IgD-negative memory B cell (primary cell): ENCODE measurements at regions not wholly inside any gene's neighbourhood (a gene's known extent, or its start where the extent isn't known, plus 50 kb on each side); places are given as distances from the start of the nearest gene placed in this dataset.

Source experiments
- H3K27ac Mint-ChIP-seq, 3 donors: one replicate each; pipeline ENCODE4 v1.8.0; 2020 to 2022; ENCODE audit warnings: mild to moderate bottlenecking in 3 of 3, mixed read lengths in 3 of 3, moderate library complexity in 1 of 3
- H3K27me3 Mint-ChIP-seq: one replicate; pipeline ENCODE4 v1.8.0; 2021; ENCODE audit warnings: mixed read lengths
- H3K36me3 Mint-ChIP-seq: one replicate; pipeline ENCODE4 v1.8.0; 2020; ENCODE audit warnings: mild to moderate bottlenecking, mixed read lengths
- H3K4me1 Mint-ChIP-seq, 3 donors: one replicate each; pipeline ENCODE4 v1.8.0; 2020 to 2022; ENCODE audit warnings: mixed read lengths in 3 of 3, mild to moderate bottlenecking in 1 of 3
- H3K4me3 Mint-ChIP-seq, 4 donors: one replicate each; pipeline ENCODE4 v1.8.0; 2020 to 2022; ENCODE audit warnings: mild to moderate bottlenecking in 4 of 4, mixed read lengths in 4 of 4, moderate library complexity in 3 of 4
- H3K9me3 Mint-ChIP-seq, 3 donors: one replicate each; pipeline ENCODE4 v1.8.0; 2020 to 2021; ENCODE audit warnings: mixed read lengths in 3 of 3, mild to moderate bottlenecking in 1 of 3

GRCh38 chr5:111953351-111954127 lies 196.5 kb upstream of the NREP start:
- Mint-ChIP-seq H3K36me3 (no peaks in the 10 kb centered on the region), H3K4me3 (peak overlapping the region in 1 of 4 donors; percentile 2), H3K27ac (no peak overlapping the region), H3K27me3 (peaks cover 2% of the 10 kb centered on the region), H3K9me3 (peaks cover 0 to 4% (median 0%) of the 10 kb centered on the region in 3 donors), H3K4me1 (peaks cover 4 to 10% (median 9%) of the 10 kb centered on the region in 3 donors)

DNA sequence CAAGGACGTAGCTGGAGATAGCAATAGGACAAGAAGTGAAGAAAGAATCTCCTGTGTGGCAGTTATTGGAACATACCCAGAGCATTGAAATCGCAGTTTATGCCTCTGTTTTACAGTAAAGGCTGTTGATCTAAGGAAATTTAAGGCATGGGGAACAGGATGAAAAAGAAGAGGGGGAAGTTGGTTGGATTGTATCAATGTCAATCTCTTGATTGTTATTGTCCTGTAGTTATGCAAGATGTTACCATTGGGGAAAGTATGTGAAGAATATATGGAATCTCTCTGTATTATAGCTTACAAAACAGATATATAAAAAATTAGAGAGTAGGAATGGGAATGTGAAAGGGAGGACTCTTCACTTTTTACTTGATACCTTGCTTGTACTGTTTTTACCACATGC lies 195.6 kb upstream of the NREP start:
- Mint-ChIP-seq H3K9me3 (peaks cover 0 to 4% (median 0%) of the 10 kb centered on the region in 3 donors), H3K36me3 (no peaks in the 10 kb centered on the region), H3K27me3 (peaks cover 2% of the 10 kb centered on the region), H3K4me3 (no peak overlapping the region), H3K4me1 (peaks cover 4 to 10% (median 9%) of the 10 kb centered on the region in 3 donors), H3K27ac (no peak overlapping the region)

DNA sequence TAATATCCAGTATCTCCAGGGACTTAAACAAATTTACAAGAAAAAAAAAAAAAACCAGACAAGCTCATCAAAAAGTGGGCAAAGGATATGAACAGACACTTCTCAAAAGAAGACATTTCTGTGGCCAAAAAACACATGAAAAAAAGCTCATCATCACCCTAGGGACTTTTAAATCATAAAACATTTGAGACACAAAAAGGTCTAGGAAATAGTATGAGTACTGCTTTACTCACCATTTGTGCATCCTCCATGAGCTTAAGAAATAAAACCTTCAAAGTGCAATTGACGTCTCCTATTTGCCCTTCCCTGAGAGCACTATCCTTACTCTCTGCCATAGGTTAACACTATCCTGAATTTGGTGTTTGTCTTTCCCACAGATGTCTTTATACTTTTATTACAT lies 193.7 kb upstream of the NREP start:
- Mint-ChIP-seq H3K27me3 (peaks cover 3% of the 10 kb centered on the region), H3K9me3 (peaks cover 0 to 4% (median 0%) of the 10 kb centered on the region in 3 donors), H3K4me1 (peaks cover 4 to 10% (median 9%) of the 10 kb centered on the region in 3 donors), H3K27ac (no peak overlapping the region), H3K4me3 (no peak overlapping the region), H3K36me3 (no peaks in the 10 kb centered on the region)

GRCh38 chr5:111948092-111948841 lies 191.3 kb upstream of the NREP start:
- Mint-ChIP-seq H3K4me3 (no peak overlapping the region), H3K27me3 (peaks cover 2% of the 10 kb centered on the region), H3K4me1 (no peaks in the 10 kb centered on the region), H3K9me3 (peaks cover 0 to 1% (median 0%) of the 10 kb centered on the region in 3 donors), H3K27ac (no peak overlapping the region), H3K36me3 (no peaks in the 10 kb centered on the region)

DNA sequence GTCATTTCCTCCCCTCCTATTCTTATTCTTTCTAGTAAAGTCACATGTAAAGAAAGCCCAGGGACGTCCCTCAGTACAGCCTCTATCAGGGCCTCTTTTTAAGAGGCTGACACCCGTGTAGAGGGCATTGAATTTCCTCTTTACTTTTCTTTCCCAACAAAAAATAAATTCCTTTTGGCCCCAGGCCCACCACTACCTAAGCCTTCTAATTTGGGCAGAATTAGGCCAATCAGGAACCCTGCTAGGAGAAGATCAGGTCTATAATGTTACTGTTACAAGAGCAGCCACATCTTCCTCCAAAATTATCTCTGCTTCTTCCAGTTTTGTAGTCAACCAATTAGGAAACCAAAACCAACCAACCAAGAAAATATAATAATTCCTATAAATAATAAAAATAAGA lies 189.6 kb upstream of the NREP start:
- Mint-ChIP-seq H3K9me3 (peaks cover 0 to 1% (median 0%) of the 10 kb centered on the region in 3 donors), H3K27me3 (peaks cover 2% of the 10 kb centered on the region), H3K36me3 (no peaks in the 10 kb centered on the region), H3K4me1 (peaks cover 0 to 1% (median 0%) of the 10 kb centered on the region in 3 donors), H3K4me3 (no peak overlapping the region), H3K27ac (no peak overlapping the region)

- Mint-ChIP-seq H3K4me3 (no peak overlapping the region), H3K36me3 (no peaks in the 10 kb centered on the region), H3K4me1 (peaks cover 0 to 1% (median 0%) of the 10 kb centered on the region in 3 donors), H3K27me3 (peaks cover 2% of the 10 kb centered on the region), H3K9me3 (peaks cover 0 to 1% (median 0%) of the 10 kb centered on the region in 3 donors), H3K27ac (no peak overlapping the region)
Measured at GRCh38 chr5:111945535-111945934, 188.5 kb upstream of the NREP start.

DNA sequence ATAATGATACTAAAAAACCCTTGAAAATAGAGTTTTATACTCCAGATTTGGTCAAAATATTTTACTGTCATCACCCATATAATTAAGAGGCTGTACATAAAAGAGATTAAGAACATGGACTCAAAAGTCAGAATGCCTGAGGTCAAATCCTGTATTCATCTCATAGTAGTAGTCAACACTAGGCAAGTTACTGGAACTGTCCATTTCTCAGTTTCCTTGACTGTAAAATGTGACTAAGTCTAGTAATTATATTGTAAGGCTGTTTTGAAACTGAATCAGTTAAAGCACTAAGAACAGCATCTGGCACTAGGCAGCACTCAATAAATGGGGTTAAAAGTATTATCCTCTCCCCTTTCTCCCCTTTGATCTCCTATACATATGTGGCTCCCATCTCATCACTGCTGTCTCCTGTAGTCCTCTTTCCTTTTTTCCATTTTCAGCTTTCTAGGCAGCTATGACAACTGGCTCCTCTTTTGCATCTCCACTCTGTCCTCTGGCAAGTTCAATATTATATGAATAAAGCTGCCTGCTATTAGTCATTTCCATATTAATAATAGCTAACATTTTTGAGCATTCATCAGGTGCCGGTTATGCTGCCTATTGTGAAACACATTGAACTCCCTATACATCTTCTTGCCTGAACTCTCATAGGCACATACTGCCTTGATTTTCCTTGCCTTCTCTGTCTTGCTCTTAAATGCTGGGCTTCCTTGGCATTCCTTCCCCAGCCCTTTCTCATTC lies 185.8 kb upstream of the NREP start:
- Mint-ChIP-seq H3K9me3 (no peaks in the 10 kb centered on the region), H3K36me3 (peaks cover 1% of the 10 kb centered on the region), H3K27me3 (peaks cover 2% of the 10 kb centered on the region), H3K4me3 (peak overlapping the region in 1 of 4 donors; percentile 25), H3K4me1 (peaks cover 0 to 1% (median 0%) of the 10 kb centered on the region in 3 donors), H3K27ac (no peak overlapping the region)

- peaks cover 2% of the 10 kb centered on the region for H3K36me3 Mint-ChIP-seq
- H3K4me3 Mint-ChIP-seq: no peak overlapping the region
- peaks cover 2% of the 10 kb centered on the region for H3K27me3 Mint-ChIP-seq
- peaks cover 0 to 1% (median 0%) of the 10 kb centered on the region in 3 donors for H3K4me1 Mint-ChIP-seq
- H3K9me3 Mint-ChIP-seq: no peaks in the 10 kb centered on the region
- H3K27ac Mint-ChIP-seq: no peak overlapping the region
Measured at GRCh38 chr5:111942201-111942600, 185.2 kb upstream of the NREP start.

DNA sequence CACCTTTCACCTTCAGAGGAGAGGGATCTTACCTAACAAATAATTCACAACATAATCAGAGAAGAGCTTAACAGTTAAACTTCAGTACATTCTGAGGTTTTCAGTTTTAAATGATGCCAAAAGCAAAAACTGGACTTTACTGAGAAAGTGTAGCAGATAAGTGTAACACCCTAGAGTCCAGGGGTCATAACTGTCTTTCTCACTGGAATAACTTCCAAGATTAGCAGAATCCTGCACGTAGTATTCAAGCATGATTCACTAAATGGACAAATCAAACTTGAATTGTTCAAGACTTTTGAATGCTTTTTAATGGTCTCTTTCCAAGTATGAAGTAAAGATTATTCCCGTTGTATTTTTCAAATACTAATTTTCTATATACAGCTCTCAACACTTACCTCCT lies 180.1 kb upstream of the NREP start:
- Mint-ChIP-seq H3K36me3 (peaks cover 2% of the 10 kb centered on the region), H3K27me3 (peaks cover 1% of the 10 kb centered on the region), H3K27ac (no peak overlapping the region), H3K4me1 (no peaks in the 10 kb centered on the region), H3K4me3 (no peak overlapping the region), H3K9me3 (peaks cover 0 to 2% (median 0%) of the 10 kb centered on the region in 3 donors)

- Mint-ChIP-seq H3K27me3 (peaks cover 1% of the 10 kb centered on the region), H3K4me3 (no peak overlapping the region), H3K27ac (no peak overlapping the region), H3K4me1 (no peaks in the 10 kb centered on the region), H3K36me3 (peaks cover 2% of the 10 kb centered on the region), H3K9me3 (peaks cover 0 to 2% (median 0%) of the 10 kb centered on the region in 3 donors)
Measured at GRCh38 chr5:111935835-111936234, 178.8 kb upstream of the NREP start.

GRCh38 chr5:111935009-111935408 lies 178.0 kb upstream of the NREP start:
- Mint-ChIP-seq H3K27me3 (peaks cover 1% of the 10 kb centered on the region), H3K4me3 (no peak overlapping the region), H3K9me3 (peaks cover 0 to 2% (median 0%) of the 10 kb centered on the region in 3 donors), H3K4me1 (no peaks in the 10 kb centered on the region), H3K27ac (no peak overlapping the region), H3K36me3 (peaks cover 2% of the 10 kb centered on the region)

DNA sequence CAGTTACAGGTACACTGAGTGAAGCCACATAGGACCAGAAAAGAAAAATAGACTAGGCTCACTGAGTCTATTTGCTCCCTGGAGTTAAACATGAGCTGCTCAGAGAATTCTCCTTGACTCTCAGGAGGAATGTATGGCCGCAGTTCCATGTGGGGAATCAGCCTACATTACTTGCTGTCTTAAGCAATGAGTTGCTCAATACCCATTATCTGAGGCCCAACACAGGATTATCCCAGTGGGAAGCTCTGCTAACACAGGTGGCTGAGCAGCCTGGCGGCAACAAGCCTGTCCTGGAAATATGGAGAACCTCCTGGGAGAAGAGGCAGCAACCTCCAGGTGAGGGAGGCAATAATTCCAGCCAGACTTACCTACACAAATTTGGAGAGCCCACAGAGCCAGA lies 177.5 kb upstream of the NREP start:
- H3K36me3 Mint-ChIP-seq: peaks cover 2% of the 10 kb centered on the region
- H3K4me3 Mint-ChIP-seq: no peak overlapping the region
- H3K27me3 Mint-ChIP-seq: peaks cover 1% of the 10 kb centered on the region
- peaks cover 0 to 2% (median 0%) of the 10 kb centered on the region in 3 donors for H3K9me3 Mint-ChIP-seq
- H3K4me1 Mint-ChIP-seq: no peaks in the 10 kb centered on the region
- H3K27ac Mint-ChIP-seq: no peak overlapping the region

DNA sequence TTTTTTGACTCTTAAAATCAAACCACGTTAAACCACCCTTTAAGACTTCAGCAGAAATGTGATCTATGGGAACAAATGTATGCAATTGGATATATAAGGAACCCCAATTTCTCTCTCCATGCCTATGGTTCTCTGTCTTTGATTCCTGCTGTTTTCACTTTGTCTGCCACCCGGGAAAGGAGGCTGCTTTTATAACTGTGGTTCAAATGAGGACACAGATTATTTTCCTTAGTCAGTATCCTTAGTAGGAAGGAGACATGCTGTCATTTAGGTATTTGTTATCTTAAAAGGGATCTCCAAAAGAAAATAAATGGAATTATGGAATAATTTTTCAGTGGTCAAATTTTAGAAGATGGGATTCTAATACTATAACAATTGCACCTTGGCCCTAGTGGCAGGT lies 176.1 kb upstream of the NREP start:
- H3K27ac Mint-ChIP-seq: no peak overlapping the region

GRCh38 chr5:111932628-111933027 lies 175.6 kb upstream of the NREP start:
- H3K4me1 Mint-ChIP-seq: no peaks in the 10 kb centered on the region
- no peak overlapping the region for H3K4me3 Mint-ChIP-seq
- no peak overlapping the region for H3K27ac Mint-ChIP-seq
- H3K36me3 Mint-ChIP-seq: no peaks in the 10 kb centered on the region
- H3K9me3 Mint-ChIP-seq: peaks cover 0 to 2% (median 0%) of the 10 kb centered on the region in 3 donors
- H3K27me3 Mint-ChIP-seq: peaks cover 1% of the 10 kb centered on the region

More for the DNA sequence above, 176.1 kb upstream of the NREP start:
- peaks cover 0 to 2% (median 0%) of the 10 kb centered on the region in 3 donors for H3K9me3 Mint-ChIP-seq
- H3K36me3 Mint-ChIP-seq: peaks cover 2% of the 10 kb centered on the region
- no peaks in the 10 kb centered on the region for H3K4me1 Mint-ChIP-seq
- no peak overlapping the region for H3K4me3 Mint-ChIP-seq
- H3K27me3 Mint-ChIP-seq: peaks cover 1% of the 10 kb centered on the region

GRCh38 chr5:111932199-111932598 lies 175.2 kb upstream of the NREP start:
- Mint-ChIP-seq H3K4me3 (no peak overlapping the region), H3K27me3 (peaks cover 1% of the 10 kb centered on the region), H3K9me3 (peaks cover 0 to 2% (median 0%) of the 10 kb centered on the region in 3 donors), H3K4me1 (no peaks in the 10 kb centered on the region), H3K36me3 (no peaks in the 10 kb centered on the region), H3K27ac (no peak overlapping the region)
